CD4-positive, alpha-beta memory T cell (primary cell): ENCODE measurements at regions not wholly inside any gene's neighbourhood (a gene's known extent, or its start where the extent isn't known, plus 50 kb on each side); places are given as distances from the start of the nearest gene placed in this dataset.

ENCODE experiments used
- CTCF ChIA-PET: fragments of 350-600 bp; sonication (Branson Sonifier 250); formaldehyde crosslinking; loops from one replicate; lab custom pipeline; 2021; ENCODE audit warnings: inconsistent platforms; ENCODE audit not compliant: partially characterized antibody; lab: Charles Lee
- POLR2A ChIA-PET: fragments of 350-600 bp; sonication (Branson Sonifier 250); formaldehyde crosslinking; loops from one replicate; lab custom pipeline; 2021; ENCODE audit not compliant: partially characterized antibody; lab: Charles Lee
- DNase-seq, 5 donors: peaks; one replicate each; pipeline versions ENCODE4 v3.0.0 to v3.0.0-alpha.2; 2020 to 2022; ENCODE audit warnings: mixed read lengths in 1 of 5
- H3K27ac ChIP-seq: one replicate; pipeline ENCODE4 v1.7.0; 2013; ENCODE audit warnings: low read depth, low read length
- H3K27me3 ChIP-seq: 2 replicates; pipeline ENCODE4 v1.7.0; 2013; ENCODE audit warnings: mild to moderate bottlenecking, low read length, moderate library complexity; ENCODE audit not compliant: insufficient read depth
- H3K36me3 ChIP-seq: 2 replicates; pipeline ENCODE4 v1.7.0; 2013; ENCODE audit warnings: mild to moderate bottlenecking, low read length, moderate library complexity; ENCODE audit not compliant: insufficient read depth
- H3K4me1 ChIP-seq: 2 replicates; pipeline ENCODE4 v1.7.0; 2013; ENCODE audit warnings: mild to moderate bottlenecking, low read length, moderate library complexity; ENCODE audit not compliant: insufficient read depth
- H3K4me3 ChIP-seq, 2 donors: one replicate each; pipeline ENCODE4 v1.7.0; 2013; ENCODE audit warnings: low read length in 2 of 2, mild to moderate bottlenecking in 1 of 2
- H3K9me3 ChIP-seq, 2 donors: one replicate each; pipeline ENCODE4 v1.7.0; 2013; ENCODE audit warnings: low read length in 2 of 2, control low read depth in 1 of 2; ENCODE audit not compliant: control insufficient read depth in 1 of 2
- H3K27ac Mint-ChIP-seq, 7 donors: one replicate each; pipeline ENCODE4 v1.8.0; 2020 to 2021; ENCODE audit warnings: mixed read lengths in 7 of 7, mild to moderate bottlenecking in 6 of 7, inconsistent platforms in 3 of 7, moderate library complexity in 3 of 7
- H3K27me3 Mint-ChIP-seq, 2 donors: one replicate each; pipeline ENCODE4 v1.8.0; 2020 to 2021; ENCODE audit warnings: mixed read lengths in 2 of 2
- H3K36me3 Mint-ChIP-seq, 2 donors: one replicate each; pipeline ENCODE4 v1.8.0; 2020 to 2021; ENCODE audit warnings: mixed read lengths in 2 of 2, inconsistent platforms in 1 of 2, mild to moderate bottlenecking in 1 of 2
- H3K4me1 Mint-ChIP-seq, 4 donors: one replicate each; pipeline ENCODE4 v1.8.0; 2020 to 2021; ENCODE audit warnings: mixed read lengths in 4 of 4, mild to moderate bottlenecking in 1 of 4
- H3K4me3 Mint-ChIP-seq, 8 donors: one replicate each; pipeline ENCODE4 v1.8.0; 2020 to 2021; ENCODE audit warnings: mixed read lengths in 8 of 8, mild to moderate bottlenecking in 7 of 8, moderate library complexity in 6 of 8, inconsistent platforms in 3 of 8
- H3K9me3 Mint-ChIP-seq, 8 donors: one replicate each; pipeline ENCODE4 v1.8.0; 2020 to 2021; ENCODE audit warnings: mixed read lengths in 8 of 8, mild to moderate bottlenecking in 5 of 8, inconsistent platforms in 3 of 8, moderate library complexity in 1 of 8
- intact Hi-C: fragments of 100-400 bp; cut with micrococcal nuclease; formaldehyde crosslinking; loops from one replicate; pipeline ENCODE4 v1.15.1; 2023

DNA sequence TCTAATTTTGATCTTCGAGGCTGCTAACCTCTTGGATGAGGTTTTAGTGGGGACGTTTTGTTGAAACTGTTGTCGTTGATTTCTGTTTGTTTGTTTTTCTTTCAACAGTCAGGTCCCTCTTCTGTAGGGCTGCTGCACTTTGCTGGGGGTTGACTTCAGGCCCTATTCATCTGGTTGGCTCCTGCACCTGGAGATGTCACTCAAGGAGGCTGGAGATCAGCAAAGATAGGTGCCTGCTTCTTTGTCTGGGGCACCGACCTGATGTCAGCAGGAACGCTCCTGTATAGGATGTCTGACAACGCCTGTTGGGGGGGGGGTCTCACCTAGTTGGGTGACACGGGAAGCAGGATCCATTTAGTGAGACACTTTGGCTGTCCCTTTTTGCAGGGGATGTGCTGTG is 915.6 kb upstream of the CHAC2 start:
- no peaks in the 10 kb centered on the region for H3K27me3 Mint-ChIP-seq

DNA sequence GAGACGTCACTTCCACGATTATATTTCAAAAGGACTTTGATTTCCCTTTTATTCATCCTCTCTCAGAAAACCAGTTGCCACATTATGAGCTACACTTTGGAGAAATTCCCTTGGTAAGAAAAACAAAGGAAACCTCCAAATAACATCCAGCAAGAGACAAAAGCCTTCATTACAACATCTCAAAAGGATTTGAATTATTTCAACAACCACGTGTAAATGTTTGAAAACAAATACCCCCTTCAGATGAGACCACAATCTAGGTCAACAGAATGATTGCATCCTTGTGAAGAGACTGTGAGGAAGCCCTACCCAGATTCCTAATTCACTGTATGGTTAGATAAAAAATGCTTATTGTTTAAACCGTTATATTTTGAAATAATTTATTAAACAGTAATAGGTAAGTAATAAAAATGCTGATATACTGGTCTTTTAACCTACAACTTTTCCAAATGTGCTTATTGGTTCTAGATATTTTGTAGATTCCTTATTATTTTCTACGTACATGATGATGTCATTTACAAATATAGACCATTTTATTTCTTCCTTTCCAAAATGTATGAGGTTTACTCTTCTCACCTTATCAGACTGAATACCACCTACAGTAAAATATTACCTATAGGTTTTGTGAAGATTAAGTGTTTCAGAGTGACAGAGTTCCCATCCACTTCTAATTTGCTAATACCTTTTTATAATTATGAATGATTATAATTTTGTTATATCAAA is 922.7 kb upstream of the CHAC2 start:
- Histone ChIP-seq H3K4me3 (no peak overlapping the region), H3K4me1 (no peaks in the 10 kb centered on the region), H3K27ac (no peak overlapping the region), H3K27me3 (no peaks in the 10 kb centered on the region), H3K36me3 (no peaks in the 10 kb centered on the region), H3K9me3 (no peaks in the 10 kb centered on the region)
- Mint-ChIP-seq H3K36me3 (no peaks in the 10 kb centered on the region), H3K4me3 (no peak overlapping the region), H3K27ac (no peak overlapping the region), H3K4me1 (no peaks in the 10 kb centered on the region), H3K27me3 (no peaks in the 10 kb centered on the region), H3K9me3 (peaks cover 0 to 21% (median 8%) of the 10 kb centered on the region in 8 donors)
- DNase-seq: no peak
- ChIA-PET CTCF (no interaction called here), POLR2A (no interaction called here)
- intact Hi-C loops: no loop called here

More for the DNA sequence above, 915.6 kb upstream of the CHAC2 start:
- Histone ChIP-seq H3K27me3 (no peaks in the 10 kb centered on the region), H3K4me3 (no peak overlapping the region), H3K4me1 (no peaks in the 10 kb centered on the region), H3K27ac (no peak overlapping the region), H3K36me3 (no peaks in the 10 kb centered on the region), H3K9me3 (no peaks in the 10 kb centered on the region)
- no peak for DNase-seq
- intact Hi-C loops: no loop called here
- Mint-ChIP-seq H3K36me3 (no peaks in the 10 kb centered on the region), H3K4me1 (no peaks in the 10 kb centered on the region), H3K9me3 (peaks cover 2 to 40% (median 29%) of the 10 kb centered on the region in 8 donors), H3K4me3 (no peak overlapping the region), H3K27ac (no peak overlapping the region)
- POLR2A ChIA-PET: no interaction called here
- CTCF ChIA-PET: no interaction called here

DNA sequence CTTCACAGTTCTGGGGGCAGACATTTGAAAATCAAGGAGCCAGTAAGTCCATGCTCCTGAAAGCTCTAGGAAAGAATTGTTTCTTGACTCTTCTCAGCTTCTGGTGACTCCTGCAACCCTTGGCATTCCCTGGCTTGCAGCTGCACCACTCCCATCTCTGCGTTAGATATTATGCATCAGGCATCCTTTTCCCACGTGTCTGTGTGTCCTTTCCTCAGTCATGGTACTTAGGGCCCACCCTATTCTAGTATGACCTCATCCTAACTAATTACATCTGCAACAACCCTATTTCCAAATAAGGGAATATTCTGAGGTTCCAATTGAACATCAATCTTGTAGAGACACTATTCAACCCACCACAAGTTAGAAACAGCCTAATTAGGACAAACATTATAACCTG is 931.7 kb upstream of the CHAC2 start:
- no peaks in the 10 kb centered on the region for H3K4me1 ChIP-seq
- no peak for DNase-seq
- intact Hi-C loops: no loop called here
- no peaks in the 10 kb centered on the region for H3K27me3 Mint-ChIP-seq
- H3K4me3 ChIP-seq: no peak overlapping the region
- no peaks in the 10 kb centered on the region for H3K27me3 ChIP-seq
- H3K36me3 Mint-ChIP-seq: no peaks in the 10 kb centered on the region
- H3K27ac Mint-ChIP-seq: no peak overlapping the region
- no peak overlapping the region for H3K4me3 Mint-ChIP-seq
- POLR2A ChIA-PET: no interaction called here
- CTCF ChIA-PET: no interaction called here
- H3K9me3 ChIP-seq: no peaks in the 10 kb centered on the region
- H3K36me3 ChIP-seq: no peaks in the 10 kb centered on the region
- H3K27ac ChIP-seq: no peak overlapping the region
- no peaks in the 10 kb centered on the region for H3K4me1 Mint-ChIP-seq
- H3K9me3 Mint-ChIP-seq: peaks cover 0 to 2% (median 0%) of the 10 kb centered on the region in 8 donors

DNA sequence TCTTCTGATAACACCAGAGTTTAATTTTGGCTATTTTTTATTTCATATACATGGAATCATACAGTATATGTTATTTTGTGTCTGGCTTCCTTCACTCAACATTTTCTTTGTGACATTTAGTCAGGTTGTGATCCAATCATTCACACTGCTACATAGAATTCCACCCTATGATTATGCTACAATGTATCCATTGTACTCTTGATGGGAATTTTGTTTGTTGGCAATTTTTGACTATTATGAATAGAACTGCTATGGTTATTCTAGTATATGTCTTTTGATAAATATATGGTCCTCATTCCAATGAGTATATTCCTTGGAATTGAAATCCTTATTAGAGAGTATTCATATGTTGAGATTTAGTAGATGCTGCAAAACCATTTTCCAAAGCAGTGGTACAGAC is 936.4 kb upstream of the CHAC2 start:
- no peaks in the 10 kb centered on the region for H3K4me1 ChIP-seq
- no peaks in the 10 kb centered on the region for H3K36me3 ChIP-seq
- no peaks in the 10 kb centered on the region for H3K9me3 ChIP-seq
- H3K27ac ChIP-seq: no peak overlapping the region
- ChIA-PET CTCF (no interaction called here), POLR2A (no interaction called here)
- H3K36me3 Mint-ChIP-seq: no peaks in the 10 kb centered on the region
- H3K4me3 ChIP-seq: no peak overlapping the region
- no peaks in the 10 kb centered on the region for H3K27me3 ChIP-seq
- H3K9me3 Mint-ChIP-seq: peaks cover 0 to 2% (median 0%) of the 10 kb centered on the region in 8 donors
- H3K27me3 Mint-ChIP-seq: no peaks in the 10 kb centered on the region
- no peaks in the 10 kb centered on the region for H3K4me1 Mint-ChIP-seq
- no peak overlapping the region for H3K27ac Mint-ChIP-seq
- DNase-seq: no peak
- H3K4me3 Mint-ChIP-seq: no peak overlapping the region
- intact Hi-C loops: no loop called here

DNA sequence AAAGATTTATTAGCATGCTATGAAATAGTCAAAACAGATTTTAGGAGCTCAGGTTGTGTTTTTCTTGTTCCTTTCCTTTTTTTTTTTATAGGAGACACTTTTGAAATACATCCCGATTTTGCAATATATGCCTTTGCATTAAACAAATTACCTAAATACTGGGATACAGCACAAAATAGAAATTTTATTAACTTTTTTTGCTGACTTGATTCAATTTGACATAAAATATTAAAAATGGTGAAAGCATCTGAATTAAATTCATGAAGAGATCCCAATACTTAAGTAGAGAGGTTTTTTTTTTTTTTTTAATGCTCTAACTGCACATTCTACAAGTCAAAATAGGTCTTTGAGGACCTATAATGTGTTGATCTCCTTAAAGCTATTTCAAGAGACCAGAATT is 939.5 kb upstream of the CHAC2 start:
- Mint-ChIP-seq H3K27ac (no peak overlapping the region), H3K4me1 (no peaks in the 10 kb centered on the region), H3K9me3 (peaks cover 0 to 3% (median 0%) of the 10 kb centered on the region in 8 donors), H3K36me3 (no peaks in the 10 kb centered on the region), H3K27me3 (no peaks in the 10 kb centered on the region), H3K4me3 (no peak overlapping the region)
- H3K27ac ChIP-seq: no peak overlapping the region
- no peak for DNase-seq
- H3K27me3 ChIP-seq: no peaks in the 10 kb centered on the region
- H3K4me3 ChIP-seq: no peak overlapping the region
- ChIA-PET CTCF (no interaction called here), POLR2A (no interaction called here)
- intact Hi-C loops: no loop called here
- H3K9me3 ChIP-seq: no peaks in the 10 kb centered on the region
- H3K4me1 ChIP-seq: no peaks in the 10 kb centered on the region
- no peaks in the 10 kb centered on the region for H3K36me3 ChIP-seq

DNA sequence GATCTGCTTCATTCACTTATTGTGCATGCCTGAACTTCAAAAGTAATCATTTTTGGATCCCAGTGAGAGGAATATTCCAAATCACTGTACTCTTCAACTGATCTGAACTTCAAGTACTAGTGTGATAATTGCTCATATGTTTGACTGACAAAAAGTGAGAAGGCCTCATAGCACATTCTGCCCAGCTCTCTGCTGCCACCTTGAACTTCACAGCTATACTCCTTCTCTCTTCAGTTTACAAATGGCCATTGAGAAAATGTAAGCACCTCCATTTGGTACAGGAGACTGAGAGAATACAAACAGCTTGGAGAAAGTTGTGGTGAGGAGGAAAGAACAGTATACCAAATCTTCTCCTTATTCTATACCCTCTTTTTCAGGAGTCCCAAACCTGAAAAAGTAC is 946.0 kb upstream of the CHAC2 start:
- no peaks in the 10 kb centered on the region for H3K36me3 ChIP-seq
- Mint-ChIP-seq H3K27ac (no peak overlapping the region), H3K9me3 (peaks cover 0 to 6% (median 0%) of the 10 kb centered on the region in 8 donors), H3K36me3 (no peaks in the 10 kb centered on the region), H3K27me3 (no peaks in the 10 kb centered on the region), H3K4me3 (no peak overlapping the region), H3K4me1 (no peaks in the 10 kb centered on the region)
- DNase-seq: no peak
- no peak overlapping the region for H3K27ac ChIP-seq
- no peaks in the 10 kb centered on the region for H3K27me3 ChIP-seq
- no peak overlapping the region for H3K4me3 ChIP-seq
- intact Hi-C loops: no loop called here
- H3K4me1 ChIP-seq: no peaks in the 10 kb centered on the region
- CTCF ChIA-PET: no interaction called here
- POLR2A ChIA-PET: no interaction called here
- H3K9me3 ChIP-seq: no peaks in the 10 kb centered on the region

DNA sequence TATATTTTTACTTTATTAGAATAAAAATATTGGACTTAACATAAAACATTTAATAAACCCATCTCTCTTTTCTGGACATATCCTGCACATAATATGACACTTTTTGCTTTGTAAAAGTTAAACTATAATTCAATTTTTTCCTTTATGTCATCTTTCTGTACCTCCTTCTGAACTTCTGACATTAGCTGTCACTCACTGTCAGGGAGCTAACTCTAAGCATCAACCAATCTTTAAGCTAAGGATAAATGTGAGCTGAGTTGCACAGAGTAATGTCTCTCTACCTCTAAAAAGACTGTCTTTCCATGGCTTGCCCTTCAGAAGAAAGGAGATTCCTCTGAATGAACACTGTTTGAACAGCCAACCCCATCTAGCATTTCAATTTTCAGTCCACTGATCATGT is 948.6 kb upstream of the CHAC2 start:
- no peak overlapping the region for H3K4me3 Mint-ChIP-seq
- no peaks in the 10 kb centered on the region for H3K4me1 Mint-ChIP-seq
- Histone ChIP-seq H3K4me1 (no peaks in the 10 kb centered on the region), H3K36me3 (no peaks in the 10 kb centered on the region), H3K9me3 (no peaks in the 10 kb centered on the region), H3K27me3 (no peaks in the 10 kb centered on the region), H3K27ac (no peak overlapping the region), H3K4me3 (no peak overlapping the region)
- H3K36me3 Mint-ChIP-seq: no peaks in the 10 kb centered on the region
- POLR2A ChIA-PET: no interaction called here
- CTCF ChIA-PET: no interaction called here
- H3K27ac Mint-ChIP-seq: no peak overlapping the region
- DNase-seq: no peak
- no peaks in the 10 kb centered on the region for H3K27me3 Mint-ChIP-seq
- H3K9me3 Mint-ChIP-seq: peaks cover 0 to 3% (median 0%) of the 10 kb centered on the region in 8 donors
- intact Hi-C loops: no loop called here
